ENCODE measurements at regions not wholly inside any gene's neighbourhood (a gene's known extent, or its start where the extent isn't known, plus 50 kb on each side); places are given as distances from the start of the nearest gene placed in this dataset.

DNA sequence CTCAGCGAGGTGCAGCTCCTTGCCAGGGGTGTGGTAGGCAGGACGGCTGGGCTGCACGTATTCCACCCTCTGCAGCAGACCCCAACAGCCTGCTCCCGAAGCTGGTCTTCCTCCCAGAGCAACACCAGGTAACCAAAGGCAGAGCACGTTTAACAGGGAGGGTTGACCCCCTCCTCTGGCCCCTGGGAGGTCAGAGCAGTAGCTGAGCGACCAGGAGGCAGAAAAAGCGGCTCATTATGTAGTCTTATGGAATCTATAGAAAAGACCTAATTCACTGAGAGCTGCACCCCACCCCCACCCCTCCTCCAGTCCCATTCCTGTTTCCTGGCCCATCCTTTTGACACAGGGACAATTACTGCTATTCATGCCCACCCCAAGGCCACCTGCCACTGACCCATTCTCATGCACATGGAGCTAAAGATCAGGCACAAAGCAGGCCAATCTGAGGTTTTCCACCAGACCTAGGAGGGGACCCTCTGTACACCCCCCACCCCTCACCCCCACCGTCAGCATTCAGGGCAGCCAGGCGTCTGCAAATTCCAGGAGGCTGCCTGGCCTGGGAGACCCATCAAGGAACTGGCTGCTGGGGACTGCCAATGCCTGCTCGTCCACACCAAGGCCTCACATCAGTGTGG is 60.9 kb upstream of the FZD7 start:
- TF ChIP-seq, protein P1, sequence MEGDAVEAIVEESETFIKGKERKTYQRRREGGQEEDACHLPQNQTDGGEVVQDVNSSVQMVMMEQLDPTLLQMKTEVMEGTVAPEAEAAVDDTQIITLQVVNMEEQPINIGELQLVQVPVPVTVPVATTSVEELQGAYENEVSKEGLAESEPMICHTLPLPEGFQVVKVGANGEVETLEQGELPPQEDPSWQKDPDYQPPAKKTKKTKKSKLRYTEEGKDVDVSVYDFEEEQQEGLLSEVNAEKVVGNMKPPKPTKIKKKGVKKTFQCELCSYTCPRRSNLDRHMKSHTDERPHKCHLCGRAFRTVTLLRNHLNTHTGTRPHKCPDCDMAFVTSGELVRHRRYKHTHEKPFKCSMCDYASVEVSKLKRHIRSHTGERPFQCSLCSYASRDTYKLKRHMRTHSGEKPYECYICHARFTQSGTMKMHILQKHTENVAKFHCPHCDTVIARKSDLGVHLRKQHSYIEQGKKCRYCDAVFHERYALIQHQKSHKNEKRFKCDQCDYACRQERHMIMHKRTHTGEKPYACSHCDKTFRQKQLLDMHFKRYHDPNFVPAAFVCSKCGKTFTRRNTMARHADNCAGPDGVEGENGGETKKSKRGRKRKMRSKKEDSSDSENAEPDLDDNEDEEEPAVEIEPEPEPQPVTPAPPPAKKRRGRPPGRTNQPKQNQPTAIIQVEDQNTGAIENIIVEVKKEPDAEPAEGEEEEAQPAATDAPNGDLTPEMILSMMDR (IDR thresholded peaks at IDR 0.05; ENCODE audit: unreplicated experiment in 3 of 3), result no peak
- Mint-ChIP-seq H3K4me3 (no peak overlapping the region), H3K27me3 (ENCODE audit: low read depth) (peaks cover 11% of the 10 kb centered on the region), H3K9me3 (no peaks in the 10 kb centered on the region), H3K36me3 (ENCODE audit: low read depth) (no peaks in the 10 kb centered on the region), H3K4me1 (peaks cover 59% of the 10 kb centered on the region), H3K27ac (no peak overlapping the region)

- Mint-ChIP-seq H3K27ac (no peak overlapping the region), H3K4me1 (peaks cover 66% of the 10 kb centered on the region), H3K27me3 (ENCODE audit: low read depth) (peaks cover 11% of the 10 kb centered on the region), H3K36me3 (ENCODE audit: low read depth) (no peaks in the 10 kb centered on the region), H3K4me3 (no peak overlapping the region), H3K9me3 (no peaks in the 10 kb centered on the region)
- TF ChIP-seq, protein P1 (IDR thresholded peaks at IDR 0.05; ENCODE audit: unreplicated experiment in 3 of 3), result no peak
Measured at GRCh38 chr2:201973305-201973928, 60.2 kb upstream of the FZD7 start.

DNA sequence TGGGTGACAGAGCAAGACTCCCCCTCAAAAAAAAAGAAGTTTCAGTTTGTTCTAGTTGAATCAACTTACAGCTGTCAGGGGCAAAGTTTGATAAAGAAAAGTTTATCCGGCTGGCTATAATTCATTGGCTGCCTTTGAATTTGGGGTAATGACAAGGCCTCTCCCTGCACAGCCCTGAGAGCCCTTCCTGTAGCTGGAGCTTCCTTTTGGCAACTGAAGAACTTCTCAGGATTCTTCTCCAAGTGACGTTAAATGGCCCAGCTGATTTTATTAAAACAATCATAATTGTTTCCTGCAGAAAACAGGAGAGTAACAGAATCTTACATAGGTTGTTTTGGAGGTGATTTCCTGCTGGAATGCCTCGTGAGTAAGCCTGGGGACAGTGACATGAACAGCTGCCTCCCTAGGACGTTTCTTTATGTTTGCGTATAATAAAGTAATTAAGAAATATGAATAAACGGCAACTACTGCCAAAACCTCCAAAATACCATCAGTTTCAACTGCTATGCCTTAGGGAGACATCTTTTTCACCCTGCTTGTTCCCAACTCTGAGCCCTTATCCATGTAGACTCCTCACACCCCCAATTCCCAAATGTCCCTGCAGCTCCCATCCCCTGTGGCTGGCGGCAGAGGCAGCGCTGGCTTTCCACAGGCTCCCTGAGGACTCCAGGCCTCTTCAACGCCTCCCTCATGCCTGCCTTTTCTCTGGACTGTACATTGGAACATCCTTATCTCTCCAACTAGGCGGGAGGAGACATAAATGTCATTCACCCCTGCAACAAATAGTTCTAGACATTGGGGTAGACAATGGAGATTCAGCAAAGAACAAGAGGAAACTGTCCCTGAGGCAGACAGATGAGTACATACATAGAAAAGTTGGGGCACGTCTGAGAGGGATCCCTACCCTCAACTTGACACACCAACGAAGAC is 59.2 kb upstream of the FZD7 start:
- Mint-ChIP-seq H3K27me3 (ENCODE audit: low read depth) (peaks cover 10% of the 10 kb centered on the region), H3K9me3 (no peaks in the 10 kb centered on the region), H3K4me1 (peaks cover 69% of the 10 kb centered on the region), H3K4me3 (peak overlapping the region in 1 of 3 experiments; percentile 31), H3K27ac (peak overlapping the region; percentile 91 to 94 (median 92)), H3K36me3 (ENCODE audit: low read depth) (no peaks in the 10 kb centered on the region)
- TF ChIP-seq, protein P1 (IDR thresholded peaks at IDR 0.05; ENCODE audit: unreplicated experiment in 3 of 3), result no peak

DNA sequence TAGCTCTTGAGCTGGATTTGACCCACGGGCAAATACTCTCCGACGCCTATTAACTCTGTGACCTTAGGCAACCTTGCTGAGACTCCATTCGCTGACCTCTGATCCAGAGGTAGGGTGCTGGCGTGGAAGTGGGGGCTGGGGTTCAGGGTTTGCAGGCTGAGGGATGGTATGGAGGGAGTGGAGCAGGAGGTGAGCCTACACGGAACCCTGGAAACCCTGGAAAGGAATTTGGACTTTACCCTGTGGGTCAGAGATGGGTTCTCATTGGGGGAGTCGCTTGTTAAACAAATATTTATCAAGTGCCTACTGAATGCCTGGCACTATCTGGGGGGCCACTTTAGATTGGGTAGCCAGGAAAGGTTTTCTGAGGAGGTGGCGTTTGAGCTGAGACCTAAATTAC is 58.2 kb upstream of the FZD7 start:
- H3K27ac Mint-ChIP-seq, result peak overlapping the region; percentile 91 to 94 (median 92)
- no peaks in the 10 kb centered on the region for H3K9me3 Mint-ChIP-seq
- no peaks in the 10 kb centered on the region for H3K36me3 Mint-ChIP-seq (ENCODE audit: low read depth)
- peaks cover 66% of the 10 kb centered on the region for H3K4me1 Mint-ChIP-seq
- TF ChIP-seq, protein P1 (IDR thresholded peaks at IDR 0.05; ENCODE audit: unreplicated experiment in 3 of 3), result no peak
- H3K4me3 Mint-ChIP-seq, result no peak overlapping the region
- H3K27me3 Mint-ChIP-seq (ENCODE audit: low read depth), result peaks cover 7% of the 10 kb centered on the region

GRCh38 chr2:201975964-201976612 is 57.6 kb upstream of the FZD7 start:
- no peaks in the 10 kb centered on the region for H3K36me3 Mint-ChIP-seq (ENCODE audit: low read depth)
- H3K9me3 Mint-ChIP-seq, result no peaks in the 10 kb centered on the region
- H3K4me1 Mint-ChIP-seq, result peaks cover 65% of the 10 kb centered on the region
- TF ChIP-seq, protein P1 (IDR thresholded peaks at IDR 0.05; ENCODE audit: unreplicated experiment in 3 of 3), result no peak
- H3K4me3 Mint-ChIP-seq, result no peak overlapping the region
- peak overlapping the region in 2 of 3 experiments; percentile 26 to 91 for H3K27ac Mint-ChIP-seq
- peaks cover 7% of the 10 kb centered on the region for H3K27me3 Mint-ChIP-seq (ENCODE audit: low read depth)

Data from nephron (organoid).